NB4 (cell line): ENCODE measurements at regions not wholly inside any gene's neighbourhood (a gene's known extent, or its start where the extent isn't known, plus 50 kb on each side); places are given as distances from the start of the nearest gene placed in this dataset.

Experiments used
- DNase-seq: peaks from one replicate; pipeline ENCODE4 v3.0.0; 2010; ENCODE audit warnings: low read depth
- H3K4me3 ChIP-seq: one replicate; pipeline ENCODE4 v1.5.1; 2011; ENCODE audit warnings: mild to moderate bottlenecking, low read depth, low read length, moderate library complexity
- MYC ChIP-seq: IDR thresholded peaks from 2 replicates; pipeline ENCODE4 v1.6.1; 2011; ENCODE audit warnings: low read depth, low read length
- POLR2A ChIP-seq: IDR thresholded peaks from 2 replicates; pipeline ENCODE4 v1.6.1; 2011; ENCODE audit warnings: mild to moderate bottlenecking; ENCODE audit not compliant: insufficient read length; ENCODE audit errors: extremely low read depth
- TF ChIP-seq, protein P1 (sequence below): IDR thresholded peaks from one replicate; pipeline ENCODE4 v1.5.1; 2012; ENCODE audit warnings: low read depth, low read length
- TF ChIP-seq, protein P2 (sequence below): IDR thresholded peaks from 2 replicates; pipeline ENCODE4 v1.6.1; 2011; ENCODE audit warnings: low read depth, low read length

DNA sequence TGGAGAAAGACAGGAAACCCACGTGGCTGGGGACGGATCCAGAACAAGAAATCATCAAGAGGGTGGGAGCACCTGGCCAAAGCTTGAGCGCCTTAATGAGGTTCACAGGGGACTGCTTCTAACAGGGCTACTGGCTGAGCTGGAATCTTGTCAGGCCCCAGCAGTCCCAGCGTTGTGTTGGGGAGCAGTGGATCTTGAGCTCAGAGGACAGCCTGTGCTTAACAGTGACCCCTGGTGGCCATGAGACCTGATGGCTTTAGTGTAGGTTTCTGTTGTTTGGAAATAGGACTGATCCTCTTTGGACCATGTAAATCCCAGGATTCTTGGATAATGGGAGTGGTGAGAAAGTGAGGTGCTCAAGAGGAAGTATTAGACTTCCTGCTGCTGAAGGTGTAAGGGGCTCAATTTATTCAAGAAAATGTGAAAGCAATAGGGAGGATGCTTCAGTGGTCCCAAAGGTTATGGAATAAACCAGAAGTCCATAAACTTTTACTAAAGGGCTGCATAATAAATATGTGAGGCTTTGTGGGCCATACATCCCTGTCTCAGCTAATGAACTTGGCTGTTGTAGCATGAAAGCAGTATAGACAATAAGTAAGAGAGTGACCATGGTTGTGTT is 216.2 kb downstream of the NFATC2 start:
- TF ChIP-seq, protein P1, sequence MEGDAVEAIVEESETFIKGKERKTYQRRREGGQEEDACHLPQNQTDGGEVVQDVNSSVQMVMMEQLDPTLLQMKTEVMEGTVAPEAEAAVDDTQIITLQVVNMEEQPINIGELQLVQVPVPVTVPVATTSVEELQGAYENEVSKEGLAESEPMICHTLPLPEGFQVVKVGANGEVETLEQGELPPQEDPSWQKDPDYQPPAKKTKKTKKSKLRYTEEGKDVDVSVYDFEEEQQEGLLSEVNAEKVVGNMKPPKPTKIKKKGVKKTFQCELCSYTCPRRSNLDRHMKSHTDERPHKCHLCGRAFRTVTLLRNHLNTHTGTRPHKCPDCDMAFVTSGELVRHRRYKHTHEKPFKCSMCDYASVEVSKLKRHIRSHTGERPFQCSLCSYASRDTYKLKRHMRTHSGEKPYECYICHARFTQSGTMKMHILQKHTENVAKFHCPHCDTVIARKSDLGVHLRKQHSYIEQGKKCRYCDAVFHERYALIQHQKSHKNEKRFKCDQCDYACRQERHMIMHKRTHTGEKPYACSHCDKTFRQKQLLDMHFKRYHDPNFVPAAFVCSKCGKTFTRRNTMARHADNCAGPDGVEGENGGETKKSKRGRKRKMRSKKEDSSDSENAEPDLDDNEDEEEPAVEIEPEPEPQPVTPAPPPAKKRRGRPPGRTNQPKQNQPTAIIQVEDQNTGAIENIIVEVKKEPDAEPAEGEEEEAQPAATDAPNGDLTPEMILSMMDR, result peak; percentile 98
- no peak for TF ChIP-seq MYC
- no peak for TF ChIP-seq POLR2A
- H3K4me3 ChIP-seq, result no peak overlapping the region
- DNase-seq, result peak; percentile 65

DNA sequence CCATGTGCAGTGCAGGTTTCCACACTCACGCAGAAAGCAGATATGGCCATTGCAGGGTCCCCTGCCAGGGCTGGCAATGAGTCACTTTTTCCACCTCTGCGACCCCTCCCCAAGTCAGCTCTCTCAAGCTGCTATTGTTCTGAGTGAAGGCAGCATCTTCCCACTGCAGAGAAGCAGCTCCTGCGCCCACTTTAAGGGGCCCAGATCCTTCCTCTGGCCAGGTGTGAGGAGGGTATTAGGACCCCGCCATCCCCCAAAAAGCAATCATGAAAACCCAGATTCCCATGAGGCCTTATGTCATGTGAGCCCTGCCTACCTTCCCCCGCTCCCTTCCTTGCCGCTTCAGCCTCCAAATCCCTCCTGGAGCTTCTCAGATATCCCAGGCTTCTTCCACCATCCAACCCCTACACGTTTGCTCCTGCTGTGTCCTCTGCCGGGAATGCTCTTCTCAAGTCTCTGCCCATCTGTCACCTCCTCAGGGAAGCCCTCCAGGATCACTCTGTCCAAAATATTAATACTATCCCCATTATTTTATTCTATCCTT is 220.3 kb downstream of the NFATC2 start:
- H3K4me3 ChIP-seq, result no peak overlapping the region
- no peak for DNase-seq
- TF ChIP-seq, protein P1, result no peak
- TF ChIP-seq MYC, result no peak
- TF ChIP-seq, protein P2, sequence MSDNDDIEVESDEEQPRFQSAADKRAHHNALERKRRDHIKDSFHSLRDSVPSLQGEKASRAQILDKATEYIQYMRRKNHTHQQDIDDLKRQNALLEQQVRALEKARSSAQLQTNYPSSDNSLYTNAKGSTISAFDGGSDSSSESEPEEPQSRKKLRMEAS, result no peak
- TF ChIP-seq POLR2A, result no peak

DNA sequence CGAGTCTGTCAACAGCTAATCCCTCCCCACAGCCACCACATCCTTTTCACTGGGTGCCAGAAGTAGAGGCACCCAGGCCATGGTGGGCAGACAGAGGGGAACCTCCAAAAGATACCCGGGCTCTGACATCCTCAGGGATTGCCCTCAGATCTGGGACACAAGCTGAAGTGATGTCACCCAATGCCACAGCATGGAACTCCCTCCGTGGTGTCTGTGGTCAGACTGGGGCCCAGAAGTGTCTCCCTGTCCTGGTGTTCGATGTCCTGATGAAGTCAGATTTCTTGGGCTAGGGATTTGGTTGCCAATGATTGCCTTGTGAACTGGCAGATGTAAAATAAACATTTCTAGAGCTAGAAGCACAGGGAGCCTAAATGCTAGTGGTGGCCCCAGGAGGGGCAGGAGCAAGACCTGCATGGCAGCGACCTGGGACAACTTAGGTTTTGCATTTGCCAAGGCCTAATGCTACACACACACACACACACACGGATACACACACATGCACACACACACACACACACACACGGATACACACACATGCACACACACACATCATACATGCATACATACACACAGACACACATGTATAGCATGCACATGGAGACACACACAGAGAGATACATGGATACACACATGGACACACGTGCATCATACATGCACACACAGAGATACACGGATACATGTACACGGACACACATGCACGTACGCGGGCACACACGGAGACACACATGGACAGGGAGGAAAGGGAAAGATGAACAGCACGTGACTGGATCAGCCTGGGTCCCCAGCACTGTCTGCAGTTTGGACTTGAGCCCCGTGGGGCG is 221.0 kb downstream of the NFATC2 start:
- DNase-seq, result no peak
- TF ChIP-seq POLR2A (no peak), MYC (no peak)
- TF ChIP-seq, protein P1, result no peak
- TF ChIP-seq, protein P2, result no peak

DNA sequence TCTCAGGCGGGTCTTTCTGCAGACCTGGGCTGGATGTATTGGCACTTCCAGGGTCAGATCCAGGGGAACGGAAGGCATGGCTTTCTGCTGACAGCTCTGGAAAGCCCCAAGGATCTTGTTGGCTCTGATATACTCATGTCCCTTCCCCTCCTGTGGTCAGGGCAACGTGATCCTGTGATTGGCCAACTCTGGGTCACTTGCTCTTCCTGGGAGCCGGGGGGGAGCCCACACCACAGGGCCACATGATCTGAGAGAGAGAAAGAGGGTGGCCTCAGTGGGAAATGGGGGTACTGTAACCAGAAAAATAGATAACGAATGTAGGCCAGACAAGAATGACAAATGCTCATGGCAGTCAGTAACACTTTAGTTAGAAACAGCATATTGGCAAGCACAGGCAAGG is 223.0 kb downstream of the NFATC2 start:
- no peak overlapping the region for H3K4me3 ChIP-seq
- DNase-seq, result no peak
- TF ChIP-seq, protein P2, result no peak
- no peak for TF ChIP-seq MYC
- no peak for TF ChIP-seq POLR2A
- TF ChIP-seq, protein P1, result no peak

More for the DNA sequence above, 221.0 kb downstream of the NFATC2 start:
- no peak overlapping the region for H3K4me3 ChIP-seq

DNA sequence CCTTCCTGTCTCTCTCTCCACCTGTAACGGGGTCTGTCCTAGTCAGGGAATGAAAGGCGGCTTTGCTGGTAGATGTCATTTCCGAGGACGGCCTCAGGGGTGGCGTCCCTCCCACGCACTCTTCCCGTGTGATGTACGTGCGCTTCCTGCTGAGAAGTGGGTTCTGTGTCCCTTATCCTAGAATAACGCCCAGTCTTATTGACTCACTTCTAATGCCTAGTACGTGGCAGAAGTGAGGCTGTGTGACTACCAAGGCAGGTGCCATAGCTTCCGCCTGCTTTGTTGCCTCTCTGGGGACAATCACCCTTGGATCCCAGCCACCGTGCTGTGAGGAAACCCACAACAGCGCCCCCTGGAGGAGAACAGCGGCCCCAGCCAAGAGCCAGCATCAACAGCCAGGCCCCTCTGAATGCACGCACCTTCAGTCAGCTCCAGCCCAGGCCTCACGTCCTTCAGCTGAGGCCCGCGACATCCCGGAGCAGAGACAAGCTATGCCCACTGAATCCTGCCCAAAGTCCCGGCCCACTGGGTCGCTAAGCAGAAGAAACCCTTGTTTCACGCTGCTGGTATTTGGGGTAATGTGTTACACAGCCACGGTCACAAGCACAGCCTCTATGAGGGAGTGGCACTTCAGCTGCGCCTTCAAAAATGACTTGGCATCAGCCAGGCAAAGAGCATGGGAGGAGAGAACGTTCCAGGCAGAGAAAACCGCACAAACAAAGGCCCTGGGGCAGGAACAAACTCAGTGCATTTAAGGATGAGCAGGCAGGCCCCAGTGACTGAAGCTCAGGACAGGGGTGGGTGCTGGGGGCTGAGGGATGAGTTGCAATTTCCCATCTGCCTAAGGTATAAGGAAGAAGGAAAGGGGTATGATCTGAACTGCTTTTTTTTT is 224.2 kb downstream of the NFATC2 start:
- peak; percentile 74 for DNase-seq
- TF ChIP-seq POLR2A (no peak), MYC (no peak)
- TF ChIP-seq, protein P2, result no peak
- TF ChIP-seq, protein P1, result peak; percentile 77
- H3K4me3 ChIP-seq, result no peak overlapping the region
